ENCODE measurements at regions not wholly inside any gene's neighbourhood (a gene's known extent, or its start where the extent isn't known, plus 50 kb on each side); places are given as distances from the start of the nearest gene placed in this dataset.

- ATAC-seq, result no peak
Observed at GRCh38 chr1:57897581-57897980, 473.7 kb upstream of the DAB1 start.

GRCh38 chr1:57894315-57894714, 470.5 kb upstream of the DAB1 start:
- ATAC-seq, result no peak
- TF ChIP-seq ZNF70 (CRISPR knock-in tag; IDR thresholded peaks at IDR 0.05), result no peak
- TF ChIP-seq ARNTL (CRISPR knock-in tag; IDR thresholded peaks at IDR 0.05; ENCODE audit: borderline replicate concordance, low read depth), result no peak
- TF ChIP-seq ZNF565 (CRISPR knock-in tag; conservative IDR thresholded peaks at IDR 0.05; ENCODE audit: low read depth), result no peak
- no peak for TF ChIP-seq TSHZ2 (CRISPR knock-in tag; IDR thresholded peaks at IDR 0.05)
- no peak for TF ChIP-seq RARB (CRISPR knock-in tag; IDR thresholded peaks at IDR 0.05)
- no peak for TF ChIP-seq SNAI2 (CRISPR knock-in tag; IDR thresholded peaks at IDR 0.05)
- no peak for TF ChIP-seq GLIS3 (CRISPR knock-in tag; IDR thresholded peaks at IDR 0.05)
- no peak for TF ChIP-seq PATZ1 (CRISPR knock-in tag; IDR thresholded peaks at IDR 0.05; ENCODE audit: borderline replicate concordance)
- TF ChIP-seq OSR1 (CRISPR knock-in tag; IDR thresholded peaks at IDR 0.05), result no peak
- TF ChIP-seq CSDC2 (CRISPR knock-in tag; IDR thresholded peaks at IDR 0.05), result no peak
- TF ChIP-seq ZFP3 (CRISPR knock-in tag; IDR thresholded peaks at IDR 0.05), result no peak
- no peak for TF ChIP-seq ISL1 (CRISPR knock-in tag; IDR thresholded peaks at IDR 0.05)
- TF ChIP-seq PPARA (CRISPR knock-in tag; IDR thresholded peaks at IDR 0.05; ENCODE audit: borderline replicate concordance), result no peak
- TF ChIP-seq BACH2 (CRISPR knock-in tag; IDR thresholded peaks at IDR 0.05; ENCODE audit: borderline replicate concordance), result no peak
- TF ChIP-seq ZNF8 (CRISPR knock-in tag; IDR thresholded peaks at IDR 0.05), result no peak
- no peak for TF ChIP-seq TOX (CRISPR knock-in tag; IDR thresholded peaks at IDR 0.05; ENCODE audit: borderline replicate concordance)
- no peak for TF ChIP-seq CSRNP3 (CRISPR knock-in tag; IDR thresholded peaks at IDR 0.05)

More at GRCh38 chr1:57897581-57897980, 473.7 kb upstream of the DAB1 start:
- TF ChIP-seq BACH2 (CRISPR knock-in tag; IDR thresholded peaks at IDR 0.05; ENCODE audit: borderline replicate concordance), result no peak
- no peak for TF ChIP-seq ARNTL (CRISPR knock-in tag; IDR thresholded peaks at IDR 0.05; ENCODE audit: borderline replicate concordance, low read depth)
- no peak for TF ChIP-seq CSDC2 (CRISPR knock-in tag; IDR thresholded peaks at IDR 0.05)
- no peak for TF ChIP-seq CREB5 (CRISPR knock-in tag; IDR thresholded peaks at IDR 0.05; ENCODE audit: low read depth)
- no peak for TF ChIP-seq POU6F1 (CRISPR knock-in tag; IDR thresholded peaks at IDR 0.05; ENCODE audit: borderline replicate concordance, low read depth)
- TF ChIP-seq TSHZ2 (CRISPR knock-in tag; IDR thresholded peaks at IDR 0.05), result no peak
- TF ChIP-seq ESRRG (CRISPR knock-in tag; IDR thresholded peaks at IDR 0.05), result no peak
- no peak for TF ChIP-seq SNAI2 (CRISPR knock-in tag; IDR thresholded peaks at IDR 0.05)
- no peak for TF ChIP-seq ZFP3 (CRISPR knock-in tag; IDR thresholded peaks at IDR 0.05)
- no peak for TF ChIP-seq TOX (CRISPR knock-in tag; IDR thresholded peaks at IDR 0.05; ENCODE audit: borderline replicate concordance)
- TF ChIP-seq ZNF70 (CRISPR knock-in tag; IDR thresholded peaks at IDR 0.05), result no peak
- no peak for TF ChIP-seq ZNF565 (CRISPR knock-in tag; conservative IDR thresholded peaks at IDR 0.05; ENCODE audit: low read depth)
- no peak for TF ChIP-seq TCF4 (CRISPR knock-in tag; IDR thresholded peaks at IDR 0.05; ENCODE audit: borderline replicate concordance)
- no peak for TF ChIP-seq GLIS3 (CRISPR knock-in tag; IDR thresholded peaks at IDR 0.05)
- no peak for TF ChIP-seq RARB (CRISPR knock-in tag; IDR thresholded peaks at IDR 0.05)
- no peak for TF ChIP-seq ISL1 (CRISPR knock-in tag; IDR thresholded peaks at IDR 0.05)
- no peak for TF ChIP-seq ZNF8 (CRISPR knock-in tag; IDR thresholded peaks at IDR 0.05)
- TF ChIP-seq ZFP30 (CRISPR knock-in tag; IDR thresholded peaks at IDR 0.05), result no peak
